Mucosa of stomach (tissue), 1 donor: ENCODE measurements at regions not wholly inside any gene's neighbourhood (a gene's known extent, or its start where the extent isn't known, plus 50 kb on each side); places are given as distances from the start of the nearest gene placed in this dataset.
"Not testable (repeated sequence)": the region's sequence is repeated elsewhere in the genome, so short reads cannot be mapped to it uniquely, and the experiment has no call there.

ENCODE experiments used
- H3K27me3 ChIP-seq: one replicate; pipeline ENCODE4 v1.7.0; 2013; ENCODE audit warnings: mild to moderate bottlenecking, low read length; ENCODE audit not compliant: control insufficient read depth, insufficient read depth
- H3K36me3 ChIP-seq: one replicate; pipeline ENCODE4 v1.7.0; 2013; ENCODE audit warnings: low read length; ENCODE audit not compliant: control insufficient read depth, insufficient read depth
- H3K4me1 ChIP-seq: one replicate; pipeline ENCODE4 v1.7.0; 2013; ENCODE audit warnings: mild to moderate bottlenecking, low read length; ENCODE audit not compliant: control insufficient read depth, insufficient read depth
- H3K4me3 ChIP-seq: one replicate; pipeline ENCODE4 v1.7.0; 2013; ENCODE audit warnings: low read length
- H3K9ac ChIP-seq: one replicate; pipeline ENCODE4 v1.7.0; 2013; ENCODE audit warnings: mild to moderate bottlenecking, low read length, moderate library complexity
- H3K9me3 ChIP-seq: one replicate; pipeline ENCODE4 v1.7.0; 2013; ENCODE audit warnings: mild to moderate bottlenecking, low read length, moderate library complexity; ENCODE audit not compliant: control insufficient read depth
- donor health status: Pancreatic carcinoma.

GRCh38 chr1:858649-859041 lies 65.1 kb upstream of the SAMD11 start:
- not testable (repeated sequence) for H3K4me3 ChIP-seq, H3K9ac ChIP-seq, H3K9me3 ChIP-seq, H3K27me3 ChIP-seq, H3K4me1 ChIP-seq, H3K36me3 ChIP-seq

GRCh38 chr1:860941-861340 lies 62.8 kb upstream of the SAMD11 start:
- H3K27me3 ChIP-seq, H3K9me3 ChIP-seq, H3K9ac ChIP-seq, H3K4me3 ChIP-seq, H3K4me1 ChIP-seq, H3K36me3 ChIP-seq: not testable (repeated sequence)

- Histone ChIP-seq H3K4me1 (peaks cover 3% of the 10 kb centered on the region), H3K4me3 (no peak overlapping the region), H3K36me3 (no peaks in the 10 kb centered on the region), H3K27me3 (no peaks in the 10 kb centered on the region), H3K9ac (no peak overlapping the region), H3K9me3 (no peaks in the 10 kb centered on the region)
Observed at GRCh38 chr1:861714-862113, 62.0 kb upstream of the SAMD11 start.

GRCh38 chr1:862601-863000 lies 61.1 kb upstream of the SAMD11 start:
- H3K9me3 ChIP-seq, H3K27me3 ChIP-seq, H3K4me1 ChIP-seq, H3K9ac ChIP-seq, H3K36me3 ChIP-seq, H3K4me3 ChIP-seq: not testable (repeated sequence)

- not testable (repeated sequence) for H3K9me3 ChIP-seq, H3K4me3 ChIP-seq, H3K27me3 ChIP-seq, H3K36me3 ChIP-seq, H3K9ac ChIP-seq, H3K4me1 ChIP-seq
Observed at GRCh38 chr1:865633-866032, 58.1 kb upstream of the SAMD11 start.

GRCh38 chr1:866095-866494 lies 57.6 kb upstream of the SAMD11 start:
- H3K9ac ChIP-seq, result no peak overlapping the region
- H3K36me3 ChIP-seq, result no peaks in the 10 kb centered on the region
- H3K27me3 ChIP-seq, result peaks cover 4% of the 10 kb centered on the region
- no peaks in the 10 kb centered on the region for H3K9me3 ChIP-seq
- no peak overlapping the region for H3K4me3 ChIP-seq
- peaks cover 4% of the 10 kb centered on the region for H3K4me1 ChIP-seq

GRCh38 chr1:866631-867299 lies 57.0 kb upstream of the SAMD11 start:
- H3K9me3 ChIP-seq, H3K36me3 ChIP-seq, H3K9ac ChIP-seq, H3K4me3 ChIP-seq, H3K27me3 ChIP-seq, H3K4me1 ChIP-seq: not testable (repeated sequence)

GRCh38 chr1:867550-867949 lies 56.2 kb upstream of the SAMD11 start:
- not testable (repeated sequence) for H3K36me3 ChIP-seq, H3K9ac ChIP-seq, H3K27me3 ChIP-seq, H3K4me3 ChIP-seq, H3K4me1 ChIP-seq, H3K9me3 ChIP-seq

GRCh38 chr1:869499-870244 lies 54.1 kb upstream of the SAMD11 start:
- H3K9me3 ChIP-seq, result no peaks in the 10 kb centered on the region
- peaks cover 4% of the 10 kb centered on the region for H3K27me3 ChIP-seq
- H3K36me3 ChIP-seq, result no peaks in the 10 kb centered on the region
- H3K9ac ChIP-seq, result no peak overlapping the region
- no peak overlapping the region for H3K4me3 ChIP-seq
- H3K4me1 ChIP-seq, result peaks cover 4% of the 10 kb centered on the region
